GM12892 (cell line): ENCODE measurements at regions not wholly inside any gene's neighbourhood (a gene's known extent, or its start where the extent isn't known, plus 50 kb on each side); places are given as distances from the start of the nearest gene placed in this dataset.

Experiments
- POLR2A ChIP-seq: IDR thresholded peaks from 2 replicates; pipeline ENCODE4 v1.6.1; 2011; ENCODE audit warnings: low read depth, low read length, control low read depth
- POLR2AphosphoS5 ChIP-seq: IDR thresholded peaks from 2 replicates; pipeline ENCODE4 v1.6.1; 2011; ENCODE audit warnings: low read depth, low read length, control low read depth
- TAF1 ChIP-seq: IDR thresholded peaks from 2 replicates; pipeline ENCODE4 v1.6.1; 2011; ENCODE audit warnings: low read depth, mild to moderate bottlenecking, control low read depth, low read length, borderline replicate concordance

DNA sequence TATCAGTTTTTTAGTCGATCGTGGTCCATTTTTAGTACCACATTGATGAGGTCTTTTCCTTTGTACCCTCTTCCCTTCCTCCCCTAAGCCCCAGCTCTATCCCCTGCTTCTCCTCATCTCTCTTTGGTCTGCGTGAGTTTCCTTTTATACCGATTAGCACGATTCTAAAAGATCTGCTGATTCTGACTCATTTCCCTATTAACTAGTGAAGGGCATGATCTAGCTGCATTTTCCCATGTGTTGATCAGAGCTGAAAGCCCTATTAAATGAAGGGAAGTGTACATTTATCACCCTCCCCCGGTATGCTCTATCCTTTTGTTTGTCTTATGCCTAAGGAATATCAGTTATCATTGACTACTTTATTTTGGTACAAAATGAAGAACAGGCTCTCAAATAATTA lies 181.7 kb upstream of the NPY2R start:
- TF ChIP-seq POLR2A (no peak), POLR2AphosphoS5 (no peak), TAF1 (no peak)
